NOMO-1 treated with dmso at 0.1 percent for 144 hours (cell line): ENCODE measurements at regions not wholly inside any gene's neighbourhood (a gene's known extent, or its start where the extent isn't known, plus 50 kb on each side); places are given as distances from the start of the nearest gene placed in this dataset.
A peak's percentile ranks its signal among the peaks of the same experiment; 100 is the strongest.

Experiments
- DNase-seq: peaks from one replicate; lab custom pipeline; 2025; ENCODE audit not compliant: unreplicated experiment; lab: John Stamatoyannopoulos, UW

- DNase-seq = no peak
Measured at GRCh38 chr4:156710365-156711192, 261.0 kb downstream of the PDGFC start.

- no peak for DNase-seq
Measured at GRCh38 chr4:156705311-156705710, 266.3 kb downstream of the PDGFC start.

GRCh38 chr4:156695163-156695562 is 276.4 kb downstream of the PDGFC start:
- no peak for DNase-seq

GRCh38 chr4:156694413-156694812 is 277.2 kb downstream of the PDGFC start:
- no peak for DNase-seq

- no peak for DNase-seq
Measured at GRCh38 chr4:156693557-156693956, 278.0 kb downstream of the PDGFC start.

- DNase-seq = no peak
Measured at GRCh38 chr4:156692016-156692415, 279.6 kb downstream of the PDGFC start.

- no peak for DNase-seq
Measured at GRCh38 chr4:156690572-156690971, 281.0 kb downstream of the PDGFC start.

GRCh38 chr4:156686120-156686519 is 285.5 kb downstream of the PDGFC start:
- no peak for DNase-seq

- DNase-seq = no peak
Measured at GRCh38 chr4:156685308-156685707, 286.3 kb downstream of the PDGFC start.

GRCh38 chr4:156677656-156678055 is 293.9 kb downstream of the PDGFC start:
- no peak for DNase-seq

GRCh38 chr4:156677131-156677531 is 294.5 kb downstream of the PDGFC start:
- DNase-seq = peak; percentile 3

GRCh38 chr4:156676116-156676851 is 295.3 kb downstream of the PDGFC start:
- no peak for DNase-seq

GRCh38 chr4:156673483-156673882 is 298.1 kb downstream of the PDGFC start:
- no peak for DNase-seq

GRCh38 chr4:156672492-156673305 is 298.9 kb downstream of the PDGFC start:
- DNase-seq = no peak

- no peak for DNase-seq
Measured at GRCh38 chr4:156665780-156666366, 305.7 kb downstream of the PDGFC start.

- no peak for DNase-seq
Measured at GRCh38 chr4:156663663-156664062, 307.9 kb downstream of the PDGFC start.

- no peak for DNase-seq
Measured at GRCh38 chr4:156662921-156663320, 308.7 kb downstream of the PDGFC start.

- DNase-seq = no peak
Measured at GRCh38 chr4:156661555-156661954, 310.0 kb downstream of the PDGFC start.

GRCh38 chr4:156660465-156660864 is 311.1 kb downstream of the PDGFC start:
- no peak for DNase-seq

- no peak for DNase-seq
Measured at GRCh38 chr4:156659983-156660382, 311.6 kb downstream of the PDGFC start.

- DNase-seq = no peak
Measured at GRCh38 chr4:156659570-156659969, 312.0 kb downstream of the PDGFC start.
